DOHH2 (cell line): ENCODE measurements at regions not wholly inside any gene's neighbourhood (a gene's known extent, or its start where the extent isn't known, plus 50 kb on each side); places are given as distances from the start of the nearest gene placed in this dataset.

Source experiments
- EZH2phosphoT487 ChIP-seq: fragments of 200-600 bp; sonication (generic); IDR thresholded peaks from 2 replicates; pipeline ENCODE4 v1.6.1; 2017; ENCODE audit warnings: borderline replicate concordance, mild to moderate bottlenecking, antibody characterized with exemption, low read length, moderate library complexity, mixed read lengths
- TF ChIP-seq, protein P1 (sequence below): fragments of 200-600 bp; sonication (generic); IDR thresholded peaks from one replicate; pipeline ENCODE4 v1.5.1; 2014; ENCODE audit warnings: antibody characterized with exemption, mild to moderate bottlenecking, low read depth, low read length; ENCODE audit not compliant: poor library complexity, severe bottlenecking

DNA sequence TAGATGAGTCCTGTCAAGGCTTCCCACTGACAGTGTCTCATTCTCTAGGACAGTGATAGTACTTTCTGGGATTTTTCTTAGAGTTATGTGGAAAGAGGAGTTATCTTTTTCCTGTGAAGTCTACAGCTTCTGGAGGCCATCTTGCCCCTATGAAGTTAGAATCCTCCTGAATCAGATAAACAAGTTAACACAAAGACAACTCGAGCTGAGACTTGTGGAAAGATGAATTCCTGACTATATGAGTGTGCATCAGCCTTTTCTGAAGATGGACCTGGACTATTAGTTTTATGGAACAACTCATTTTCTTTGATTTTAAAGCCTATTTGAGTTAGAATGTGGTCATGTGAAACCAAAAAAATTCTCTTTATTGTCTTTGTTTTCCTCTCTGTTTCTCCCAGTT, 290.9 kb downstream of the LRRIQ3 start:
- TF ChIP-seq, protein P1, sequence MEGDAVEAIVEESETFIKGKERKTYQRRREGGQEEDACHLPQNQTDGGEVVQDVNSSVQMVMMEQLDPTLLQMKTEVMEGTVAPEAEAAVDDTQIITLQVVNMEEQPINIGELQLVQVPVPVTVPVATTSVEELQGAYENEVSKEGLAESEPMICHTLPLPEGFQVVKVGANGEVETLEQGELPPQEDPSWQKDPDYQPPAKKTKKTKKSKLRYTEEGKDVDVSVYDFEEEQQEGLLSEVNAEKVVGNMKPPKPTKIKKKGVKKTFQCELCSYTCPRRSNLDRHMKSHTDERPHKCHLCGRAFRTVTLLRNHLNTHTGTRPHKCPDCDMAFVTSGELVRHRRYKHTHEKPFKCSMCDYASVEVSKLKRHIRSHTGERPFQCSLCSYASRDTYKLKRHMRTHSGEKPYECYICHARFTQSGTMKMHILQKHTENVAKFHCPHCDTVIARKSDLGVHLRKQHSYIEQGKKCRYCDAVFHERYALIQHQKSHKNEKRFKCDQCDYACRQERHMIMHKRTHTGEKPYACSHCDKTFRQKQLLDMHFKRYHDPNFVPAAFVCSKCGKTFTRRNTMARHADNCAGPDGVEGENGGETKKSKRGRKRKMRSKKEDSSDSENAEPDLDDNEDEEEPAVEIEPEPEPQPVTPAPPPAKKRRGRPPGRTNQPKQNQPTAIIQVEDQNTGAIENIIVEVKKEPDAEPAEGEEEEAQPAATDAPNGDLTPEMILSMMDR, result no peak
- TF ChIP-seq EZH2phosphoT487, result no peak
